ENCODE measurements at regions not wholly inside any gene's neighbourhood (a gene's known extent, or its start where the extent isn't known, plus 50 kb on each side); places are given as distances from the start of the nearest gene placed in this dataset.

DNA sequence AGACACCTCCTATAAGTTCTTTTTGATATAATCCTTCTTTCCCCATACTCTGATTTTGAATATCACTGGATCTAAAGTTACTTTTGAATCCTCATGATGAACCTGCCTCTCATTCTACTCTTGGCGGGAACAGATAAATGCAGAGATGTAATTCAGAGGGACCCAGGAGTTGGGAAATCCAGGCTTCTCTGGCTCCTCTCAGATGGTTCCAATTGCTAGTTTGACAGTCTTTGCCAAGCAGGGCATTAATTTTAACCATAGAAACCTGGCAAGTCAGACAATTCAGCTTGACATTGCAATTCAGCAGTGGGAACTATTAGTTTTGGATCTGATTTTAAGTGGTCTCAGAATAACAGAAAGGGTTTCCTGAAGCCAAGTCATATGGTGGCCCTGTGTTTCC lies 67.3 kb upstream of the KLF12 start:
- ChIA-PET CTCF (ENCODE audit: low intra/inter-chr PET ratio, low total read pairs) (no interaction called here), POLR2A (no interaction called here)
- Histone ChIP-seq H3K9me3 (ENCODE audit: low read length) (no peaks in the 10 kb centered on the region), H3K4me2 (ENCODE audit: low read depth, low read length) (no peak overlapping the region), H3K36me3 (replicated peaks in 1 of 2; ENCODE audit: control insufficient read depth in 1 of 2, insufficient read depth in 2 of 2, low read length in 2 of 2) (no peaks in the 10 kb centered on the region), H3K4me1 (ENCODE audit: insufficient read depth, low read length) (no peaks in the 10 kb centered on the region), H4K20me1 (ENCODE audit: insufficient read depth, low read length) (no peaks in the 10 kb centered on the region), H3K27ac (ENCODE audit: extremely low read length, insufficient read depth, low read length) (no peak overlapping the region), H3K27me3 (ENCODE audit: control insufficient read depth in 1 of 2, insufficient read depth in 2 of 2, low read length in 2 of 2) (no peaks in the 10 kb centered on the region), H3K4me3 (replicated peaks in 1 of 3; ENCODE audit: insufficient read depth in 1 of 3, low read depth in 2 of 3, low read length in 3 of 3) (no peak overlapping the region), H2AFZ (ENCODE audit: low read length) (no peak overlapping the region), H3K9ac (ENCODE audit: insufficient read depth, low read depth, low read length) (no peak overlapping the region), H3K79me2 (ENCODE audit: insufficient read depth, low read length) (no peaks in the 10 kb centered on the region)
- ATAC-seq: no peak
- WGBS (ENCODE audit: low lambda C conversion rate): 100% methylated on average over 1 of the region's 1 CpG
- intact Hi-C loops (cut with micrococcal nuclease; ENCODE audit: unreplicated experiment): no loop called here
- no TSS peak for BruUV-seq (replicated peaks)
- DNase-seq (ENCODE audit: low spot score): no peak
- in situ Hi-C loops (cut with HindIII; ENCODE audit: extremely low pct_ligation_motif_present, low pct_unique_long_range_greater_than_20kb): no loop called here
- no peak for FAIRE-seq
- TF ChIP-seq RFXANK (CRISPR knock-in tag; IDR thresholded peaks at IDR 0.05) (no peak), MED8 (CRISPR knock-in tag; IDR thresholded peaks at IDR 0.05; ENCODE audit: insufficient replicate concordance) (no peak), ZFP1 (CRISPR knock-in tag; IDR thresholded peaks at IDR 0.05) (no peak), ZFP41 (CRISPR knock-in tag; IDR thresholded peaks at IDR 0.05; ENCODE audit: borderline replicate concordance) (no peak), E2F2 (CRISPR knock-in tag; IDR thresholded peaks at IDR 0.05; ENCODE audit: borderline replicate concordance) (no peak), SRY (CRISPR knock-in tag; IDR thresholded peaks at IDR 0.05) (no peak), ZNF576 (CRISPR knock-in tag; IDR thresholded peaks at IDR 0.05) (no peak), ZBTB7A (CRISPR knock-in tag; IDR thresholded peaks at IDR 0.05) (no peak), GTF2F1 (IDR thresholded peaks at IDR 0.05; ENCODE audit: low read length) (no peak), ZNF619 (CRISPR knock-in tag; IDR thresholded peaks at IDR 0.05) (no peak), ZSCAN29 (CRISPR knock-in tag; conservative IDR thresholded peaks at IDR 0.05) (no peak), KLF6 (CRISPR knock-in tag; IDR thresholded peaks at IDR 0.05) (no peak), ZNF101 (CRISPR knock-in tag; IDR thresholded peaks at IDR 0.05; ENCODE audit: borderline replicate concordance, low read depth) (no peak)
- TF ChIP-seq, protein P1, sequence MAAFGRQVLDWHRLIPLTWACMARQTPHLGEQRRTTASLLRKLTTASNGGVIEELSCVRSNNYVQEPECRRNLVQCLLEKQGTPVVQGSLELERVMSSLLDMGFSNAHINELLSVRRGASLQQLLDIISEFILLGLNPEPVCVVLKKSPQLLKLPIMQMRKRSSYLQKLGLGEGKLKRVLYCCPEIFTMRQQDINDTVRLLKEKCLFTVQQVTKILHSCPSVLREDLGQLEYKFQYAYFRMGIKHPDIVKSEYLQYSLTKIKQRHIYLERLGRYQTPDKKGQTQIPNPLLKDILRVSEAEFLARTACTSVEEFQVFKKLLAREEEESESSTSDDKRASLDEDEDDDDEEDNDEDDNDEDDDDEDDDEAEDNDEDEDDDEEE (CRISPR knock-in tag; IDR thresholded peaks at IDR 0.05): no peak
- TF ChIP-seq, protein P2, sequence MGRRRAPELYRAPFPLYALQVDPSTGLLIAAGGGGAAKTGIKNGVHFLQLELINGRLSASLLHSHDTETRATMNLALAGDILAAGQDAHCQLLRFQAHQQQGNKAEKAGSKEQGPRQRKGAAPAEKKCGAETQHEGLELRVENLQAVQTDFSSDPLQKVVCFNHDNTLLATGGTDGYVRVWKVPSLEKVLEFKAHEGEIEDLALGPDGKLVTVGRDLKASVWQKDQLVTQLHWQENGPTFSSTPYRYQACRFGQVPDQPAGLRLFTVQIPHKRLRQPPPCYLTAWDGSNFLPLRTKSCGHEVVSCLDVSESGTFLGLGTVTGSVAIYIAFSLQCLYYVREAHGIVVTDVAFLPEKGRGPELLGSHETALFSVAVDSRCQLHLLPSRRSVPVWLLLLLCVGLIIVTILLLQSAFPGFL (CRISPR knock-in tag; IDR thresholded peaks at IDR 0.05): no peak
- TF ChIP-seq, protein P3, sequence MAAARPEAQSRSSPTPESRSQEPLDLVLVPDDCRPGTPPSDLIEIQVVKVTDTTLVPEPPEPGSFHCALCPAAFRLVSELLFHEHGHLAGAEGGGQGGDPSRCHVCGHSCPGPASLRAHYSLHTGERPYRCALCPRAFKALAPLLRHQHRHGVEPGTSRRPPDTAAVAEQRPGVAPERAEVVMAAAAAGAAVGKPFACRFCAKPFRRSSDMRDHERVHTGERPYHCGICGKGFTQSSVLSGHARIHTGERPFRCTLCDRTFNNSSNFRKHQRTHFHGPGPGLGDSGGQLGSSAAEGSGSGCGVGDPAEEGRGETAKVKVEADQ (CRISPR knock-in tag; IDR thresholded peaks at IDR 0.05; ENCODE audit: borderline replicate concordance): no peak
- TF ChIP-seq, protein P4, sequence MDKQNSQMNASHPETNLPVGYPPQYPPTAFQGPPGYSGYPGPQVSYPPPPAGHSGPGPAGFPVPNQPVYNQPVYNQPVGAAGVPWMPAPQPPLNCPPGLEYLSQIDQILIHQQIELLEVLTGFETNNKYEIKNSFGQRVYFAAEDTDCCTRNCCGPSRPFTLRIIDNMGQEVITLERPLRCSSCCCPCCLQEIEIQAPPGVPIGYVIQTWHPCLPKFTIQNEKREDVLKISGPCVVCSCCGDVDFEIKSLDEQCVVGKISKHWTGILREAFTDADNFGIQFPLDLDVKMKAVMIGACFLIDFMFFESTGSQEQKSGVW (CRISPR knock-in tag; IDR thresholded peaks at IDR 0.05; ENCODE audit: borderline replicate concordance): no peak
- TF ChIP-seq, protein P5, sequence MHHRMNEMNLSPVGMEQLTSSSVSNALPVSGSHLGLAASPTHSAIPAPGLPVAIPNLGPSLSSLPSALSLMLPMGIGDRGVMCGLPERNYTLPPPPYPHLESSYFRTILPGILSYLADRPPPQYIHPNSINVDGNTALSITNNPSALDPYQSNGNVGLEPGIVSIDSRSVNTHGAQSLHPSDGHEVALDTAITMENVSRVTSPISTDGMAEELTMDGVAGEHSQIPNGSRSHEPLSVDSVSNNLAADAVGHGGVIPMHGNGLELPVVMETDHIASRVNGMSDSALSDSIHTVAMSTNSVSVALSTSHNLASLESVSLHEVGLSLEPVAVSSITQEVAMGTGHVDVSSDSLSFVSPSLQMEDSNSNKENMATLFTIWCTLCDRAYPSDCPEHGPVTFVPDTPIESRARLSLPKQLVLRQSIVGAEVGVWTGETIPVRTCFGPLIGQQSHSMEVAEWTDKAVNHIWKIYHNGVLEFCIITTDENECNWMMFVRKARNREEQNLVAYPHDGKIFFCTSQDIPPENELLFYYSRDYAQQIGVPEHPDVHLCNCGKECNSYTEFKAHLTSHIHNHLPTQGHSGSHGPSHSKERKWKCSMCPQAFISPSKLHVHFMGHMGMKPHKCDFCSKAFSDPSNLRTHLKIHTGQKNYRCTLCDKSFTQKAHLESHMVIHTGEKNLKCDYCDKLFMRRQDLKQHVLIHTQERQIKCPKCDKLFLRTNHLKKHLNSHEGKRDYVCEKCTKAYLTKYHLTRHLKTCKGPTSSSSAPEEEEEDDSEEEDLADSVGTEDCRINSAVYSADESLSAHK (CRISPR knock-in tag; IDR thresholded peaks at IDR 0.05; ENCODE audit: borderline replicate concordance): no peak
